Stimulated activated CD4-positive, alpha-beta T cell treated with anti-CD3 and anti-CD28 coated beads, Interleukin-2, amount 100 ng/mL, for 48 hours (primary cell): ENCODE measurements at regions not wholly inside any gene's neighbourhood (a gene's known extent, or its start where the extent isn't known, plus 50 kb on each side); places are given as distances from the start of the nearest gene placed in this dataset.
"Not testable (repeated sequence)": the region's sequence is repeated elsewhere in the genome, so short reads cannot be mapped to it uniquely, and the experiment has no call there.

ENCODE experiments used
- DNase-seq, 2 donors: peaks; one replicate each; pipeline ENCODE4 v3.0.0-alpha.2; 2020

DNA sequence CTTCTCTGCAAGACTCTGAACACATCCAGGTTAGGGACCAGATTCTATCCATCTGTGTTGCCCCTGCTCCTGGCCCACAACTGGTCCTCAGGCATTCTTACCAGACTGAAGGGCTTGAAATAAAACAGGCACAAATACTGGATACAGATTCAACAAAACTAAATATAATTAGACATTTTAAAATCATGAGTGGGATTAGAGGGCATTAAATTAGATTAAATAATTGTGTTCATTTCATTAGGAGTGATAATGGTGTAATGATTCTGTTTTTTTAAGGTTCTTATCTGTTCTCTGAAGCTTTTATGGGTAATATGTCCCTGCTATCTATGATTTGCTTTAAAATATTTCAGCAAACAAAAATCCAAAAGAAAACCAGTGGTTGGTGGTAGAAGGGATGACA, 226.5 kb downstream of the IRS1 start:
- no peak for DNase-seq

GRCh38 chr2:226564667-226565066, 235.0 kb downstream of the IRS1 start:
- DNase-seq: no peak

DNA sequence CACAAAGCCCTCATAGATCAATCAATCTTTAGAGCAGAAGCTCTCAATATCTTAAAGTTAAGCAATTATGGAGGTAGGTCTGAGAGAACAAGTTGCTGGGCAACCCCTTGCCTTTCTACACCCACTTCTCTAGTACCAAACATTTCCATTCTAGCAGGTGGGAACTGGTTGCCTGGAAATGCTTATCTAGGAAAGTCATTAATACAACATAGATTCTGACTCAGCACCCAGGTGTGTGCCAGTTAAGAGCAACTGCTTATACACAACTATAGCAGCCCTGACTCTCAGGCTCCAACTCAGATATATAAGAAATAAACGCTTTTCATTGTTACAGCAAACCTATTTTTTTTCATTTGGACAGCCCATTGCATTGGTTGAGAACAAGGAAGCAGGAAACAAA, 237.7 kb downstream of the IRS1 start:
- DNase-seq: no peak

DNA sequence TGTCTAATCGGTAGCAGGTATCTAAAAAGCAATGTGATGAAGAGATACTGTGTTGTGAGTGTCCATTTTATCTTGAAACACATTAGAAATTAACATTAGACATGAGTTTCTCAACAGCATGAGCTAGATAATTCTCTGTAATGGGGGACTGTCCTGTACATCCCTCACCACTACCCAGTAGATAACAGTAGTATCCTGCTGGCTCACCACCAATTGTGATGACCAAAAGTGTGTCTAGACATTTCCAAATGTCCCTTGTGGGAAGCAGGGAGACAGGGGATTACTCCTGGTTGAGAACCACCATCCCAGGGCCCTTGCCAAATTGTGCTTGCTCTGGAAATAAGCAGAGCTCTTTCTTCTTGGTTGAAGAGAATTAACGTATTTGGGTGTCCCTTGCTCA, 239.3 kb downstream of the IRS1 start:
- DNase-seq: no peak

DNA sequence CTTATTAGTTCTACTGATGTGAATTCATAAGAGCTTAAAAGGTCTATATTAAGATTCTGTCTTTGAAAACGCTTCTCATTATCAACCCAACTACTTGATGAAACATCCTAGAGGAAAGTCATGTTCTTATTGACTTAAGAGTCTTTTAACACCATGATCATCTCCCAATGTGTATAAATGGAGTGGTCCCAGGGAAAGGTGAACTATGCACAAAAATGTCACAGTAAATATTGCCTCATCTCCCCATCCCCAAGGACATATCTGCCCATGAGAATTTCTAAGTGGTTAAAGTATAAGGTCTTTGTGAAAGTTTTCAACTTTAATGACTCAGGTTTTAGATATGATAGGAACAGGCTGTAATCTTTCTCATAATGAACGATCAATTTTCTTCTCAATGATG, 240.1 kb downstream of the IRS1 start:
- no peak for DNase-seq

- no peak for DNase-seq
Measured at GRCh38 chr2:226558418-226558817, 241.2 kb downstream of the IRS1 start.

- DNase-seq: no peak
Measured at GRCh38 chr2:226556050-226556449, 243.6 kb downstream of the IRS1 start.

DNA sequence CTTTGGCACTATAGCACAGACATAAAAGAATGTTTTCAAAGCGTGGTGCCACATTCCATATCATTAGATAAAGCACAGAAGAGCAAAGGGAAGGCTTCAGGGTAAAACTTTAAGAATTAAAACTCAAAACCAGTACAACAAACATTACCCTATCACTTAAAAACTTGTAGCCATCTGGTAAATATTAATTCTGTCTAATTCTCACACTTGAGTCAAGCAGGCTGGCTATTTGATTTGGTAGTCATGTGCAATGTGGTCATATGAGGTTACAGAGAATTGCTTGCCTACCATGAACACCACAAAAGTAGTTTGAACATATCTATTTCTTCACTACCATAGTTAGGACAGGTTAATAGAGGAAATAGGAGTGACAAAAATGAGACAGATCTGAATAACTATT, 244.9 kb downstream of the IRS1 start:
- DNase-seq: no peak

DNA sequence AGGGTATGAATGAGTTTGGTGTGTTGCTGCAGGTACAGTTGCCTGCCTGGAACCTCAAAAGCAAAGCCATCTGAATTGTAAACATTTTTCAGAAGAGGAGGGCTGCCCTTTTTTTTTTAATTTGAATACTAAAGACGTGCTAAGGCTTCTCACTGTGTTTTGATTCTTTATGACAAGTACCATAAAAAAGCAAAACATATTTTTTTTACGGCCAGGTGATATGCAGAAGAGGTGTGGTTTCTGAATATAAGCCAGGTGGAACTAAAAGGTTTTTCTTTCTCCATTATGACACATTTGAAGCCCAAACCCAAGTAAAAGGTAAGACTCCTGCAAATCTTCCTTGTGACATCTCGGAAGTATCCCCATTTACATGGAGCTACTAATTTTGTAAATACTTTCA, 246.3 kb downstream of the IRS1 start:
- DNase-seq: no peak

DNA sequence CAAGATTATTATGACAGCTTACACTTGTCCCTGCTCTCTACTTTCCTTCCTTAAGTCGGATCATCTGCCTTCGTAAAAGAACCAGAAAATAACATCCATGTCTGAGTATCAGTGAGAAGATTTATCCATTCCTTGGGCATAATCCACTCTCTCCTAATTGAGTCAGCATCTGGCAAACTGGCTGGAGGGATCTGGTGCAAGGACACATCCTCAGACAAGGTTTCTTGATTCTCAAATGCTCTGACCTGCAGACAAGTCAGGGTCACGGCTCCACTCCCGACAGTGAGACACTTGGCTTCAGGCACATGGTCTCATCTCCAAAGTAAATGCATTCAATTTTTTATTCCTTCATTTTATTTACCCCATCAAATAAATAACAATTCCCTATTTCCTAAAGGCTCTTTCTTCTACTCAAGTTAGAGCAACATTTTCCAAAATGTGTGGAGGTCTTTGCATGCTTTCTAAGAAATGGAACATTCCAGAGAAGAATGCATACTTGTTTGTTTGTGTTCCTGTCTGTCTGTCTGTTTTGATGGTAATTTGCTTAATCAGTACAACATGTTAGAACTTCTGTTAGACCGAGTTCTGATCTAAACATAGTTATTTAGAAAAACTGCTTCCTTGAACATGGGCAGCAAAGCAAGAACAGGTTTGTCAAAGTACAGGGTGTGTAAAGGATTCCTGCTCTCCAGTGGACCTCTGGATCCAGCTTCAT, 246.9 kb downstream of the IRS1 start:
- no peak for DNase-seq

DNA sequence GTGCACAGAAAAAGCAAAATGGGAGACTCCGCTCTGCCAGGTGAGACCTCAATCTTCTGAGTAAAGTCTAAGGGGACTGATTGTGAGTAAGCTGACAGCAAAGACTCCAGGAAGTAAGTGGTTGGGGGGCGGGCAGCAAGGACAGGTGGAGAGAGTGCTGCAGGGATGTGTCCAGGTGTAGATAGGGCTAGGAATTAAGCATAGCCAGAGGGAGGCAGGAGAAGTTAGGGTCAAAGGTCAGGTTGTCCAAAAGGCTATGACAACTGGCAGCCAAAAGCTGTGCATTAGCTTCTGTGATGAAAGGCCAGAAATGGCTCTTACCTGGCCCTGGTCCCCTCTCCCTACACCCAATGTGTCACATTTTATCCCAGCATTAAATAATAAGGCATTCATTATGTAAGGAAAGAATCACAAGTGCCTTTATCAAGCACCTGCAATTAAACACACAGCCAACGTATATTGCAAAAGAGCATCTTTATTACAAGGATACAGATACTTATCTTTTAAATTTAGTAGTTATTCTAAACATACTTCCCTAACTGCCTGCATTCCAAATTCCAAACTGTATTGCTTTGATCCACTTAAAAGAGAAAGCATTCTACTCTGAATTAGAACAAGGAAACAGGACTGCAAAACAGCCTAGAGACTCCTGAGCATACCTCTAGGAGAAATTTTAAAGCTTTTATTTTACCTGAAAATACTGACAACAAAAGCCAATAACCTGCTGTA, 247.9 kb downstream of the IRS1 start:
- DNase-seq: no peak

- no peak for DNase-seq
Measured at GRCh38 chr2:226550801-226551200, 248.8 kb downstream of the IRS1 start.

DNA sequence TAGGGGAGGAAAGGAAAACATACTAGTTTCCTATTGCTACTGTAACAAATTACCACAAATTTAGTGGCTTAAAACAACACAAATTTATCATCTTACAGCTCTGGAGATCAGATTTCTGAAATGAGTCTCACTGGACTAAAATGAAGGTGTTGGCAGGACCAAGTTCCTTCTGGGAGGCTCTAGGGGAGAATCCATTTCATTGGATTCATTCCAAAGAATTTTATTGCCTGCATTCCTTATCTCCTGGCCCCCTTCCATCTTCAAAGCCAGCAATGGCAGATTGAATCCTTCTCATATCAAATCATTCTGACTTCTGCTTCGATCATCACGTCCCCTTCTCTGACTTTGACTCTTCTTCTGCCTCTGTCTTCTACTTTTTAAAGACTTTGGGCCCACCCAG, 250.9 kb downstream of the IRS1 start:
- no peak for DNase-seq

- no peak for DNase-seq
Measured at GRCh38 chr2:226544596-226545210, 254.9 kb downstream of the IRS1 start.

- DNase-seq: no peak
Measured at GRCh38 chr2:226540204-226540994, 259.2 kb downstream of the IRS1 start.

DNA sequence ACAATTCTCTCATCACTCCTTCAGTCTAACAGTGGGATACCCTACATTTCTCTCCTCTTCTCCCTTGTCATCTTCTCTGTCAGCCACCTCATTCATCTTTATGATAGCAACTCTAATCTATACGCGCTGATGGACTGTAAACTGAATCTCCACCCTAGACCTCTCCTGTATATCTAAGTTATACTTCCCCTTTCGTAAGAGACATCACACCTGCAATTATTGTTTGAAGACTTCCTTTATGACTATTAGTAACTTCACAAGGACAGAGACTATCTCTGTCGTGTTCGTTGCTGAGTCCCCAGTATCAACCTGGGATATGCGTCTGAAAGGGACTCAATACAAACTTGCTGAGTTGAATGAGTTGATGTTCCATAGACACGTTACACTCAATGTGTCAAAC, 263.2 kb downstream of the IRS1 start:
- DNase-seq: no peak

GRCh38 chr2:226532976-226533375, 266.6 kb downstream of the IRS1 start:
- DNase-seq: not testable (repeated sequence)

GRCh38 chr2:226531061-226531810, 268.4 kb downstream of the IRS1 start:
- DNase-seq: no peak

GRCh38 chr2:226529556-226529955, 270.1 kb downstream of the IRS1 start:
- DNase-seq: no peak

DNA sequence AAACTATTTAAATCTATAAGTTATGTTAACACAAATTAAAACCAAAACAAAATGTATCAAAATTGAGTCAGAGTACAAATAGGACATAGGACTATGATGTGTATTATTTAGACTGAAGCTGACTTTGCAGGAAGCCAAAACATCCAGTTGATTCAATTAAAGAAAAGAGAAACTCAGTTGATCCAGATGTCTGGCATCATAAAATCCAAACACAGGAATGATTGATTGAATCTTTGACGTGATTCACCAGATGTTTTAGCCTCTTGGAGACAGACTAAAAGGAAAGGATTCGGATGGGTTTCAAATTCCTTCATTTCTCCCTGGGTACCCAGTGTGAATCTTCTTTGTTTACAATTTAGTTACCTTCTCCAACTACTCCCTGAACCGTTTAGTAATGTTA, 272.9 kb downstream of the IRS1 start:
- no peak for DNase-seq

- DNase-seq: no peak
Measured at GRCh38 chr2:226524381-226524843, 275.2 kb downstream of the IRS1 start.

DNA sequence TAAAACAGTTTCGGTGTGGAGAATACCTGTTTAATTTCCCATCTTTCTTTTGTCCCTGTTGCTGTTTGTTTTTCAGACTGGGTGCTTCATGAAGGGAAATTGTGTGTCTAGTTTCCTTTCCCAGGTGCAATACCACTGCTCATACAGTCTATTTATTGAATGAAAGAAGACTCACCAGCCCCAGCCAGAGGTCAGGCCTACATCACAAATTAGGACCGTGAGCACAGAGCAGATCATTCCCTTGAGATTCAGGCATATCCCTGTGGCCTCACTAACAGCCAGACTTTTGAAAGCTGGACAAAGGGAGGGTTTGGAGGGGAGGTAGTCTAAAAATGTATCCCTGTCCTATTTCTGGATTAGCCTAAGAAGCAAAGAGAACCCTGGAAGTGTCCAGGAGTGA, 278.9 kb downstream of the IRS1 start:
- no peak for DNase-seq
